Heart right ventricle (tissue), 16 donors: ENCODE measurements at regions not wholly inside any gene's neighbourhood (a gene's known extent, or its start where the extent isn't known, plus 50 kb on each side); places are given as distances from the start of the nearest gene placed in this dataset.
A peak's percentile ranks its signal among the peaks of the same experiment; 100 is the strongest.

Source experiments
- ATAC-seq, 8 donors: fragments of 200-7000 bp; cut with Tn5 transposase; one replicate each; pipeline ENCODE4 v1.9.1; 2020; ENCODE audit warnings: mild to moderate bottlenecking in 8 of 8, moderate library complexity in 8 of 8, moderate number of reproducible peaks in 1 of 8
- DNase-seq, 2 donors: peaks; one replicate each; pipeline ENCODE4 v3.0.0-alpha.2; 2020
- H3K27ac ChIP-seq, 10 donors: fragments of 200-600 bp; sonication (generic) in 2 of 10; one replicate each; pipeline versions ENCODE4 v1.5.0 to v1.8.0; 2020 to 2022; ENCODE audit warnings: mild to moderate bottlenecking in 3 of 10
- H3K27me3 ChIP-seq, 7 donors: fragments of 200-600 bp; one replicate each; pipeline ENCODE4 v1.8.0; 2021 to 2022; ENCODE audit warnings: mild to moderate bottlenecking in 2 of 7
- H3K36me3 ChIP-seq, 9 donors: fragments of 200-600 bp; sonication (generic) in 1 of 9; one replicate each; pipeline versions ENCODE4 v1.5.0 to v1.8.0; 2020 to 2022; ENCODE audit warnings: mild to moderate bottlenecking in 2 of 9
- H3K4me1 ChIP-seq, 9 donors: fragments of 200-600 bp; sonication (generic) in 1 of 9; one replicate each; pipeline versions ENCODE4 v1.5.0 to v1.8.0; 2020 to 2022; ENCODE audit warnings: mild to moderate bottlenecking in 4 of 9
- H3K4me3 ChIP-seq, 10 donors: fragments of 200-600 bp; sonication (generic) in 2 of 10; one replicate each; pipeline versions ENCODE4 v1.5.0 to v1.8.0; 2020 to 2022; ENCODE audit warnings: mild to moderate bottlenecking in 7 of 10, moderate library complexity in 2 of 10
- H3K9me3 ChIP-seq, 11 donors: fragments of 200-600 bp in 10 of 11; sonication (generic) in 2 of 11; one replicate each; pipeline versions ENCODE4 v1.5.0 to v1.8.0; 2013 to 2022; ENCODE audit warnings: mild to moderate bottlenecking in 2 of 11, control low read depth in 1 of 11, moderate library complexity in 1 of 11
- WGBS, 2 donors: extraction: QIAGEN DNeasy Blood & Tissue Kit; methylation state at CpG; one replicate each; pipeline ENCODE4 v1.1.7; 2013; ENCODE audit warnings: inconsistent platforms in 1 of 2; 5-methylcytosine and 5-hydroxymethylcytosine counted together
- intact Hi-C, 10 donors: fragments of 100-400 bp; cut with DNase I; formaldehyde crosslinking; loops; one replicate each; pipeline versions ENCODE4 v1.11.1 to v1.14.2; 2022
- TF ChIP-seq, protein P1 (sequence below), 9 donors: fragments of 200-600 bp; sonication (generic) in 2 of 9; IDR thresholded peaks; one replicate each; pipeline versions ENCODE4 v1.5.0 to v1.8.0; 2021 to 2022; ENCODE audit warnings: antibody characterized with exemption in 9 of 9, mild to moderate bottlenecking in 5 of 9, moderate library complexity in 1 of 9
- donor health status: Arrhythmogenic right ventricular cardiomyopathy.
- donor health status: ischemic (EF 13 %, LVEDD 7.1; RV severe dilation, severe dysfunction).
- donor health status: healthy with polysubstance abuse.
- donor health status: DM: no; HTN: yes; CAD: no.
- donor health status: DM: no; HTN: no; CAD: no.
- donor health status: ischemic (EF 25% LVEDD 6.9; RV normal size, moderate dysfunction).
- donor health status: ischemic (EF 25% LVEDD 5.7; RV mildly dilated, moderate dysfunction).
- donor health status: healthy.
- donor health status: DM: yes; HTN: yes; CAD: no.
- donor health status: Ischemic cardiomyopathy.
- donor health status: ischemic (EF 35%, LVEDD 5.7; RV mildly dilated, moderate dysfunction).
- donor health status: nonischemic (EF 11% LVEDD 7.7; RV severe dilation, severe dysfunction).
- donor health status: DM: yes; HTN: yes; CAD: no.
- donor health status: PGD.
- donor health status: ischemic (EF 29% LVEDD 5.4; RV normal size, mild dysfunction).
- donor health status: nonischemic (EF 23%, LVEDD 6.1; RV moderate dilation, normal function).

DNA sequence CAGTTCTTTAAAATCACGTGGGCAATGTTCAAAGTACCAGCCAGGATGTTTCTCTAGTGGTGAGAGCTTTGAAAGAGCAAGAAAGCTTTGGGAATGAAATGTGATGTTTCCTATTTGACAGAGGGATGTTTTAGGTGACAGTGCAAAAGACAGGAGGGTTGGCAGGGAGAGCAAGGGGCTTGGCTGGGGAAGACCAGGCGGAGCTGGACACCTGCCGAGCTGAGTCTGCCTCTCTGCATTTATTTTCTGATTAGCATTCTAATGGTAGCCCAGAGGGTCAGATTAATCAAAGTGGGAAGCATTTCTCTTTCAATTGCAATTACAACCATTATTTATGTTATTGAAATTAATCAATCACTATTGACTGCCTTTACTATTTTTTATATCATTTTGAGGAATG is 145.4 kb upstream of the RAB12 start:
- ATAC-seq (no peak), DNase-seq (no peak)
- no peak overlapping the region for H3K4me3 ChIP-seq
- intact Hi-C loops = no loop called here
- peaks cover 3 to 7% (median 5%) of the 10 kb centered on the region in 9 donors for H3K4me1 ChIP-seq
- no peak overlapping the region for H3K27ac ChIP-seq
- no peaks in the 10 kb centered on the region for H3K36me3 ChIP-seq
- no peaks in the 10 kb centered on the region for H3K27me3 ChIP-seq
- 89 to 97% methylated on average over 3 of the region's 3 CpGs for WGBS, 2 donors
- H3K9me3 ChIP-seq = no peaks in the 10 kb centered on the region
- TF ChIP-seq, protein P1, sequence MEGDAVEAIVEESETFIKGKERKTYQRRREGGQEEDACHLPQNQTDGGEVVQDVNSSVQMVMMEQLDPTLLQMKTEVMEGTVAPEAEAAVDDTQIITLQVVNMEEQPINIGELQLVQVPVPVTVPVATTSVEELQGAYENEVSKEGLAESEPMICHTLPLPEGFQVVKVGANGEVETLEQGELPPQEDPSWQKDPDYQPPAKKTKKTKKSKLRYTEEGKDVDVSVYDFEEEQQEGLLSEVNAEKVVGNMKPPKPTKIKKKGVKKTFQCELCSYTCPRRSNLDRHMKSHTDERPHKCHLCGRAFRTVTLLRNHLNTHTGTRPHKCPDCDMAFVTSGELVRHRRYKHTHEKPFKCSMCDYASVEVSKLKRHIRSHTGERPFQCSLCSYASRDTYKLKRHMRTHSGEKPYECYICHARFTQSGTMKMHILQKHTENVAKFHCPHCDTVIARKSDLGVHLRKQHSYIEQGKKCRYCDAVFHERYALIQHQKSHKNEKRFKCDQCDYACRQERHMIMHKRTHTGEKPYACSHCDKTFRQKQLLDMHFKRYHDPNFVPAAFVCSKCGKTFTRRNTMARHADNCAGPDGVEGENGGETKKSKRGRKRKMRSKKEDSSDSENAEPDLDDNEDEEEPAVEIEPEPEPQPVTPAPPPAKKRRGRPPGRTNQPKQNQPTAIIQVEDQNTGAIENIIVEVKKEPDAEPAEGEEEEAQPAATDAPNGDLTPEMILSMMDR (IDR thresholded peaks at IDR 0.05) = no peak

DNA sequence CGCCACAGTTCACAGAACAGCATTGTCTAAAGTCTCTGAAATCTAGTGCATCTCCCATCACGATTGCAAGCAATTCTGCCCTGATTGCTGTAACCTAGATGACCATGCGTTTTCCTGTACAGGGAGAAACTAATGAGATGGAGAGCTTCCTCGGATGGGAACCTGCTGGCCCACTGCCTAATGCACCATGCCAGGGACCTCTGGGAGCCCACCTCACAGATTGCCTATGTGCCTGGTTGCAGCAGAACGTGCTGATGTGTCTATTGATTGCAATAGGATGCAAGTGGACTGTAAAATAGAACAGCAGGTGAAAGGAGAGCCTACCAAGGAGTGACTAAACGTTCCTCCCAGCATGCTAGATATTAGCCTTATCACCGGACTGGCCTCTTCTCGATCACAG is 141.0 kb upstream of the RAB12 start:
- no peak overlapping the region for H3K27ac ChIP-seq
- intact Hi-C loops = no loop called here
- H3K4me1 ChIP-seq = peaks cover 3 to 22% (median 15%) of the 10 kb centered on the region in 9 donors
- TF ChIP-seq, protein P1 (IDR thresholded peaks at IDR 0.05) = no peak
- 80 to 82% methylated on average over 8 of the region's 8 CpGs for WGBS, 2 donors
- no peak overlapping the region for H3K4me3 ChIP-seq
- ATAC-seq (no peak), DNase-seq (no peak)
- no peaks in the 10 kb centered on the region for H3K36me3 ChIP-seq
- H3K9me3 ChIP-seq = no peaks in the 10 kb centered on the region
- H3K27me3 ChIP-seq = no peaks in the 10 kb centered on the region

DNA sequence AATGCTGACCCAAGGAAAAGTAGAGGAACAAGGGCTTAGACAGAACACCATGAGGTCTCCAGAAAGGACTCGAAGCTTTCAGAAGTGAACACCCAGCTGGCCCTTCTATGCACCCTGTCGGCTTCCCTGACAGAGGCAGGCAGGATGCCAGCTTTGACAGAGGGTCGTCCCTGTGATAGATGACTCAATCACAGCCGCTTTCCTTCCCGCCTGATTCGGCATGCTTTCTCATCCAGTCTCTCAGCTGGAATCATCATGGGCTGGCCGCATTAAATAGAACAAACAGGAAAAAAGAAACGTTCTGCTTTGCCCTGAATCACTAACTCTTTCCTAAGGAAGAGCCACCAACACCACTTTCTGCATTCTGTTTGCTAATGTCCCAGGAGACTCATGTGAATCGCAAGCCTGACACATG is 140.3 kb upstream of the RAB12 start:
- no peak overlapping the region for H3K4me3 ChIP-seq
- intact Hi-C loops = no loop called here
- peak overlapping the region in 1 of 10 donors; percentile 16 for H3K27ac ChIP-seq
- peak in 4 of 8 donors; percentile 42 to 63 (median 55) for ATAC-seq
- no peaks in the 10 kb centered on the region for H3K9me3 ChIP-seq
- DNase-seq = peak in 1 of 2 donors; percentile 18
- H3K27me3 ChIP-seq = no peaks in the 10 kb centered on the region
- WGBS, 2 donors = 29 to 31% methylated on average over 9 of the region's 9 CpGs
- H3K4me1 ChIP-seq = peaks cover 3 to 22% (median 15%) of the 10 kb centered on the region in 9 donors
- H3K36me3 ChIP-seq = no peaks in the 10 kb centered on the region
- TF ChIP-seq, protein P1 (IDR thresholded peaks at IDR 0.05) = no peak

DNA sequence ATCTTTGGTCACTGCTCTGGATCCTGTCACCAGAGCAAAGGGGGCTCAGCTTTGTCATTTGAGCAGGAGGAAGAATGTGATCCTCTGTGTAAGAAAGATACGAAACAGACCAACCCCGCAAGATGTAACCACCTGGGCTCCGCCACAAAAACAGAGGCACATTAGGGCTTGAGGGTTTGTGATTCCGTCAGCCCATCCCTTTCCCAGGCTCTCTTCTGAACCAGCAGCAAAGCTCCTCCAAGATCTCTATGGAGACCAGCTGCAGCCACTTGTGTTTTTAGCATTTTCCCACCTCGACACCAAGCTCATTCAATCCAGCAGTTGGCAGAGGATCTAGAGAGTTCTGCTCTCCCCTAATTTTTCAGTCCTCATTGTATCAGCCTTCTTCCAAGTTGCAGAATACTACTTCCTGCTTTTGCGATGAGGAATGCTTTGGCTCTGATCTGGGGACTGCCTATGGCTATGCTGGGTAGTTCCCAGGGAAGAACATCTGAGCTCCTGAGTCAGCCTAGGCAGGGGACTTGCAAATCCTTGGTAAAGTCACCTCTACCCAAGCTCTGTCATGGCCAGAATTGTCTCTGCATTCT is 139.6 kb upstream of the RAB12 start:
- intact Hi-C loops = loop anchor here in 2 of 10 donors (10.0 kb wide), 2 partner anchors 105 to 1195 kb away; no protein-coding TSS in a partner anchor
- Histone ChIP-seq H3K4me1 (peaks cover 3 to 22% (median 15%) of the 10 kb centered on the region in 9 donors), H3K27me3 (no peaks in the 10 kb centered on the region), H3K36me3 (no peaks in the 10 kb centered on the region), H3K9me3 (no peaks in the 10 kb centered on the region), H3K4me3 (no peak overlapping the region), H3K27ac (peak overlapping the region in 1 of 10 donors; percentile 16)
- TF ChIP-seq, protein P1 (IDR thresholded peaks at IDR 0.05) = no peak
- WGBS, 2 donors = 37 to 50% methylated on average over 6 of the region's 6 CpGs
- DNase-seq = no peak
- ATAC-seq = peak in 7 of 8 donors; percentile 28 to 76 (median 57)
